SU-DHL-6 (cell line): ENCODE measurements at regions not wholly inside any gene's neighbourhood (a gene's known extent, or its start where the extent isn't known, plus 50 kb on each side); places are given as distances from the start of the nearest gene placed in this dataset.
"Not testable (repeated sequence)": the region's sequence is repeated elsewhere in the genome, so short reads cannot be mapped to it uniquely, and the experiment has no call there.

Source experiments
- CTCF ChIP-seq: fragments of 200-600 bp; sonication (generic); IDR thresholded peaks from one replicate; pipeline ENCODE4 v1.5.1; 2017; ENCODE audit warnings: antibody characterized with exemption, mild to moderate bottlenecking, low read length, moderate library complexity; ENCODE audit not compliant: insufficient read depth, poor library complexity, severe bottlenecking
- EZH2phosphoT487 ChIP-seq: fragments of 200-600 bp; sonication (generic), shearing (Covaris generic); conservative IDR thresholded peaks from 2 replicates; pipeline ENCODE4 v1.6.1; 2018; ENCODE audit warnings: mild to moderate bottlenecking, antibody characterized with exemption, low read length, moderate library complexity, mixed read lengths

- not testable (repeated sequence) for TF ChIP-seq CTCF, EZH2phosphoT487
Observed at GRCh38 chr16:88153516-88153915, 202.3 kb downstream of the BANP start.
